ENCODE measurements at regions not wholly inside any gene's neighbourhood (a gene's known extent, or its start where the extent isn't known, plus 50 kb on each side); places are given as distances from the start of the nearest gene placed in this dataset.

DNA sequence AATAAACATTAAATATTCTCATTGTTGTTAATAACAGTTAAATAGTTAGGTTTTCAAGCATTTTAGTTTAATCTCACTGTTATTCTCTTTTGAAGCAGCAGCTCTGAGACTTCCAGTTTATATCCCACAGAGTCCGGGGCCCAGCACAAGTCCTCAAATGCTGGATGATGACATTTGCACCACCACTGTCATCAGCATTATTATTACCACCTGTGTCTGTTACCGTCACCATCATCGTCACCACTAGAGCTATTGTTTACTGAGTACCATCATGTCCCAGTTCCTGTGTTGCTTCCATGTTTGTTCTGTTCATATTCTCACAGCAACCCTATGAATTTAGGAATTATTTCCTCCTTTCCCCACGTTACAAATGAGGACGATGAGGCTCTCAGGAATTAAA is 169.2 kb upstream of the NR3C1 start:
- Histone ChIP-seq H3K4me3 (replicated peaks in 1 of 3; ENCODE audit: insufficient read depth in 1 of 3, low read depth in 2 of 3, low read length in 3 of 3) (no peak overlapping the region), H4K20me1 (ENCODE audit: insufficient read depth, low read length) (no peaks in the 10 kb centered on the region), H3K27ac (ENCODE audit: extremely low read length, insufficient read depth, low read length) (no peak overlapping the region), H3K9me3 (ENCODE audit: low read length) (no peaks in the 10 kb centered on the region), H2AFZ (ENCODE audit: low read length) (no peak overlapping the region), H3K36me3 (replicated peaks in 1 of 2; ENCODE audit: control insufficient read depth in 1 of 2, insufficient read depth in 2 of 2, low read length in 2 of 2) (no peaks in the 10 kb centered on the region), H3K27me3 (ENCODE audit: control insufficient read depth in 1 of 2, insufficient read depth in 2 of 2, low read length in 2 of 2) (no peaks in the 10 kb centered on the region), H3K79me2 (ENCODE audit: insufficient read depth, low read length) (no peaks in the 10 kb centered on the region), H3K4me1 (ENCODE audit: insufficient read depth, low read length) (peaks cover 35% of the 10 kb centered on the region), H3K9ac (ENCODE audit: insufficient read depth, low read depth, low read length) (no peak overlapping the region), H3K4me2 (ENCODE audit: low read depth, low read length) (no peak overlapping the region)
- ChIA-PET CTCF (ENCODE audit: low intra/inter-chr PET ratio, low total read pairs) (no interaction called here), POLR2A (interaction anchor here (2.3 kb wide), 1 partner anchor 10 kb away, joined by 8 read pairs; no protein-coding TSS in a partner anchor)
- FAIRE-seq (no peak), DNase-seq (ENCODE audit: low spot score) (no peak), ATAC-seq (no peak)
- 97% methylated on average over 5 of the region's 5 CpGs for WGBS (ENCODE audit: low lambda C conversion rate)
- intact Hi-C loops (cut with micrococcal nuclease; ENCODE audit: unreplicated experiment) (no loop called here), in situ Hi-C loops (cut with HindIII; ENCODE audit: extremely low pct_ligation_motif_present, low pct_unique_long_range_greater_than_20kb) (no loop called here)
- no TSS peak for BruUV-seq (replicated peaks)
- TF ChIP-seq, protein P1, sequence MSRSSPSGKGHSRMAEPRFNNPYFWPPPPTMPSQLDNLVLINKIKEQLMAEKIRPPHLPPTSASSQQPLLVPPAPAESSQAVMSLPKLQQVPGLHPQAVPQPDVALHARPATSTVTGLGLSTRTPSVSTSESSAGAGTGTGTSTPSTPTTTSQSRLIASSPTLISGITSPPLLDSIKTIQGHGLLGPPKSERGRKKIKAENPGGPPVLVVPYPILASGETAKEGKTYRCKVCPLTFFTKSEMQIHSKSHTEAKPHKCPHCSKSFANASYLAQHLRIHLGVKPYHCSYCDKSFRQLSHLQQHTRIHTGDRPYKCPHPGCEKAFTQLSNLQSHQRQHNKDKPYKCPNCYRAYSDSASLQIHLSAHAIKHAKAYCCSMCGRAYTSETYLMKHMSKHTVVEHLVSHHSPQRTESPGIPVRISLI (CRISPR knock-in tag; IDR thresholded peaks at IDR 0.05; ENCODE audit: borderline replicate concordance): no peak
- TF ChIP-seq, protein P2, sequence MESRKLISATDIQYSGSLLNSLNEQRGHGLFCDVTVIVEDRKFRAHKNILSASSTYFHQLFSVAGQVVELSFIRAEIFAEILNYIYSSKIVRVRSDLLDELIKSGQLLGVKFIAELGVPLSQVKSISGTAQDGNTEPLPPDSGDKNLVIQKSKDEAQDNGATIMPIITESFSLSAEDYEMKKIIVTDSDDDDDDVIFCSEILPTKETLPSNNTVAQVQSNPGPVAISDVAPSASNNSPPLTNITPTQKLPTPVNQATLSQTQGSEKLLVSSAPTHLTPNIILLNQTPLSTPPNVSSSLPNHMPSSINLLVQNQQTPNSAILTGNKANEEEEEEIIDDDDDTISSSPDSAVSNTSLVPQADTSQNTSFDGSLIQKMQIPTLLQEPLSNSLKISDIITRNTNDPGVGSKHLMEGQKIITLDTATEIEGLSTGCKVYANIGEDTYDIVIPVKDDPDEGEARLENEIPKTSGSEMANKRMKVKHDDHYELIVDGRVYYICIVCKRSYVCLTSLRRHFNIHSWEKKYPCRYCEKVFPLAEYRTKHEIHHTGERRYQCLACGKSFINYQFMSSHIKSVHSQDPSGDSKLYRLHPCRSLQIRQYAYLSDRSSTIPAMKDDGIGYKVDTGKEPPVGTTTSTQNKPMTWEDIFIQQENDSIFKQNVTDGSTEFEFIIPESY (CRISPR knock-in tag; IDR thresholded peaks at IDR 0.05): peak; percentile 62; the same call in 1 of the 2 replicates

Data from HepG2 (cell line).